Fibroblast of pulmonary artery (primary cell): ENCODE measurements at regions not wholly inside any gene's neighbourhood (a gene's known extent, or its start where the extent isn't known, plus 50 kb on each side); places are given as distances from the start of the nearest gene placed in this dataset.
"Not testable (repeated sequence)": the region's sequence is repeated elsewhere in the genome, so short reads cannot be mapped to it uniquely, and the experiment has no call there.

Source experiments
- DNase-seq: peaks from one replicate; pipeline ENCODE4 v3.0.0-alpha.2; 2010; ENCODE audit warnings: low read depth
- H3K4me3 ChIP-seq: replicated peaks from 2 replicates; pipeline ENCODE4 v1.5.1; 2011; ENCODE audit warnings: low read depth, mild to moderate bottlenecking, control low read depth, low read length, moderate library complexity
- TF ChIP-seq, protein P1 (sequence below): IDR thresholded peaks from 2 replicates; pipeline ENCODE4 v1.5.1; 2011; ENCODE audit warnings: mild to moderate bottlenecking, control low read depth, low read length, inconsistent platforms; ENCODE audit errors: missing control alignments

DNA sequence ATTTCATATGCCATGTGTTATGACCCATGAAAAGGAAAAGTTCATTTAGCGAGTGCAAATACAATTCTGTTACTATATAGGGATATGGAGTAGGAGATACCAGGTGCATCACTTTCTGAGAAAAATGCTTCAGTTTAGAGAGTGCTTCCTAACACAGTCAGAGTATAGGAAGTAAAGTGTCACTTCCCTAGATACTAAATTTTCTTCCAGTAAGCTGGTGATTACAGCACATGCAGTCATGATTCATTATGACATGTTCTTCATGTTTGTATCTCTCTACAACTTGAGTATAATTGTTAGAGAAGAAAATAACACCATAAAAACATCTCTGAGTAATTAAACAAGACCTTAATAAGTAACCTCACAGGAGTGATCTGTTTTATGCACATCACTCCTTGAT lies 837.0 kb downstream of the DNAH5 start:
- no peak overlapping the region for H3K4me3 ChIP-seq
- no peak for DNase-seq
- TF ChIP-seq, protein P1, sequence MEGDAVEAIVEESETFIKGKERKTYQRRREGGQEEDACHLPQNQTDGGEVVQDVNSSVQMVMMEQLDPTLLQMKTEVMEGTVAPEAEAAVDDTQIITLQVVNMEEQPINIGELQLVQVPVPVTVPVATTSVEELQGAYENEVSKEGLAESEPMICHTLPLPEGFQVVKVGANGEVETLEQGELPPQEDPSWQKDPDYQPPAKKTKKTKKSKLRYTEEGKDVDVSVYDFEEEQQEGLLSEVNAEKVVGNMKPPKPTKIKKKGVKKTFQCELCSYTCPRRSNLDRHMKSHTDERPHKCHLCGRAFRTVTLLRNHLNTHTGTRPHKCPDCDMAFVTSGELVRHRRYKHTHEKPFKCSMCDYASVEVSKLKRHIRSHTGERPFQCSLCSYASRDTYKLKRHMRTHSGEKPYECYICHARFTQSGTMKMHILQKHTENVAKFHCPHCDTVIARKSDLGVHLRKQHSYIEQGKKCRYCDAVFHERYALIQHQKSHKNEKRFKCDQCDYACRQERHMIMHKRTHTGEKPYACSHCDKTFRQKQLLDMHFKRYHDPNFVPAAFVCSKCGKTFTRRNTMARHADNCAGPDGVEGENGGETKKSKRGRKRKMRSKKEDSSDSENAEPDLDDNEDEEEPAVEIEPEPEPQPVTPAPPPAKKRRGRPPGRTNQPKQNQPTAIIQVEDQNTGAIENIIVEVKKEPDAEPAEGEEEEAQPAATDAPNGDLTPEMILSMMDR, result no peak

GRCh38 chr5:13081116-13081515 lies 863.4 kb downstream of the DNAH5 start:
- TF ChIP-seq, protein P1, result no peak
- DNase-seq, result no peak
- H3K4me3 ChIP-seq, result no peak overlapping the region

DNA sequence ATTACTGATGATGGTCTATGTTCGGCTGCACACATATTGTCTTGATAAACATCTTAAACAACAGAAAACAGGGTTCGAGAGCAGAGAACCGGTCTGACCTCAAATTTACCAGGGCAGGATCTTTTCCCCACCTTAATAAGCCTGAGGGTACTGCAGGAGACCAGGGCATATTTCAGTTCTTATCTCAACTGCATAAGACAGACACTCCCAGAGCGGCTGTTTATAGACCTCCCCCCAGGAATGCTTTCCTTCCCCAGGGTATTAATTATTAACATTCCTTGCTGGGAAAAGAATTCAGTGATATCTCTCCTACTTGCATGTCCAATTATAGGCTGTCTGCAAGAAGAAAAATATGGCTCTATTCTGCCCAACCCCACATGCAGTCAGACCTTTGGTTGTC lies 871.6 kb downstream of the DNAH5 start:
- not testable (repeated sequence) for H3K4me3 ChIP-seq, DNase-seq

DNA sequence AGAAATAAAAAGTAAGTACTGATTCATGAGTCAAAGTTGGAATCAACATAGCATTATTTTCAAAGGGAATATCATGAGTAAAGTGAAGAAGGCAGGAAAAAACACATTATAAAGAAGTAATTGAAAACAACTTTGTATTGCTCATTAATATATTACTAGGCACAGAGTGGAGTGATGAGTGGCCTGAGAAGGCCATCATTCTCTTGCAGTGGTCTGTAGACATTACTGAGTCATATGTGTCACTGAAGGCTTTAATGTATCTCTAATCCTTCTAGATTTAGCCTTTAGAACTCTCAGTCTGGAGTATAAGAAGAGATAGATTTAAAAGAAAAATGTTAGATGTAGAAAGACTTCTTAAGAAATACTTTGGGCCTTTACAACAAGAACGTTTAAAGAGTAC lies 881.4 kb downstream of the DNAH5 start:
- no peak overlapping the region for H3K4me3 ChIP-seq
- no peak for DNase-seq
- TF ChIP-seq, protein P1, result no peak

- H3K4me3 ChIP-seq, result no peak overlapping the region
- DNase-seq, result no peak
- TF ChIP-seq, protein P1, result no peak
Measured at GRCh38 chr5:13045897-13046551, 898.5 kb downstream of the DNAH5 start.

DNA sequence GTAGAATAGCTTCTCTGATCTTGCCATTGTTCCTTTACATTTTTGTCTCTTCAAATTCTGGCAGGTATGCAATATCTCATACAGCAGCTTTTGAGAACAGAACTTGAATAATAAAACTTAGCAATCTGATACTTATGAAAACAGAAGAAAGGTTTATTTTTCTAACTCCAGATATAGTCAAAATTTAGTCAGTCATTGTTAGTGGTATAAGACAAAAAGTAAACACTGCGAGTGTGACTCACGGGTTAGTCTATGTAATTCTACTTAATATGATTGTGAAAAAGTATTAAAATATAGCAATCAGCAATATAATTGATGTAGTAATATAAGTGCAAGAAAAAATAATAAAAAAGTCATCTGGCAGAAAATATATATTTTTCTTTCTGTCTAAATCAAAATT lies 910.4 kb downstream of the DNAH5 start:
- DNase-seq, result no peak
- TF ChIP-seq, protein P1, result no peak
- H3K4me3 ChIP-seq, result no peak overlapping the region

DNA sequence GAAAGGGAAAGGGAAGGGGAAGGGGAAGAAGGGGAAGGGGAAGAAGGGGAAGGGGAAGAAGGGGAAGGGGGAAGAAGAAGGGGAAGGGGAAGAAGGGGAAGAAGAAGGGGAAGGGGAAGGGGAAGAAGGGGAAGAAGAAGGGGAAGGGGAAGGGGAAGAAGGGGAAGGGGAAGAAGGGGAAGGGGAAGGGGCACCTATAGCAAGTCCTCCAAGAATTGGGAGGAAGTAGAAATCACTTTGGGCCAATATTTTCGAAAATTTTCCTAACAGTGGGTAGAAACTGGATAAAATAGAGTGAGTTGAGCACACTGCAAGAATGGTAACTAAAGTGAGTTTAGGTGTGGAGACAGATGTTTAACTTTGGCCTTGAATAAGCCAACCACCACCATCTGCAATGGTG lies 915.3 kb downstream of the DNAH5 start:
- H3K4me3 ChIP-seq, result no peak overlapping the region
- no peak for DNase-seq
- TF ChIP-seq, protein P1, result no peak
